ENCODE measurements at regions not wholly inside any gene's neighbourhood (a gene's known extent, or its start where the extent isn't known, plus 50 kb on each side); places are given as distances from the start of the nearest gene placed in this dataset.

GRCh38 chr16:14329727-14330350 lies 258.7 kb downstream of the MRTFB start:
- H3K9me3 ChIP-seq (ENCODE audit: control insufficient read depth in 2 of 2, low read length in 2 of 2) = no peaks in the 10 kb centered on the region
- Mint-ChIP-seq H3K9me3 (no peaks in the 10 kb centered on the region), H3K36me3 (no peaks in the 10 kb centered on the region), H3K4me1 (no peaks in the 10 kb centered on the region), H3K27me3 (peaks cover 9% of the 10 kb centered on the region), H3K4me3 (no peak overlapping the region), H3K27ac (no peak overlapping the region)
- no peak overlapping the region for H3K4me3 ChIP-seq (ENCODE audit: low read depth, low read length)
- H3K27ac ChIP-seq (ENCODE audit: insufficient read depth, low read length, poor library complexity, severe bottlenecking) = no peak overlapping the region
- H3K27me3 ChIP-seq (ENCODE audit: control insufficient read depth, insufficient read depth, low read length) = no peaks in the 10 kb centered on the region
- DNase-seq (no peak), ATAC-seq (ENCODE audit: low read depth in 2 of 2) (no peak)
- H3K4me1 ChIP-seq (ENCODE audit: control insufficient read depth, insufficient read depth, low read length, poor library complexity, severe bottlenecking) = no peaks in the 10 kb centered on the region
- no peaks in the 10 kb centered on the region for H3K36me3 ChIP-seq (ENCODE audit: control insufficient read depth, insufficient read depth, low read length)

- Mint-ChIP-seq H3K36me3 (no peaks in the 10 kb centered on the region), H3K27me3 (peaks cover 13% of the 10 kb centered on the region), H3K4me1 (no peaks in the 10 kb centered on the region), H3K27ac (no peak overlapping the region), H3K9me3 (no peaks in the 10 kb centered on the region), H3K4me3 (no peak overlapping the region)
- H3K36me3 ChIP-seq (ENCODE audit: control insufficient read depth, insufficient read depth, low read length) = no peaks in the 10 kb centered on the region
- H3K4me1 ChIP-seq (ENCODE audit: control insufficient read depth, insufficient read depth, low read length, poor library complexity, severe bottlenecking) = no peaks in the 10 kb centered on the region
- no peaks in the 10 kb centered on the region for H3K9me3 ChIP-seq (ENCODE audit: control insufficient read depth in 2 of 2, low read length in 2 of 2)
- DNase-seq (no peak), ATAC-seq (ENCODE audit: low read depth in 2 of 2) (no peak)
- H3K27ac ChIP-seq (ENCODE audit: insufficient read depth, low read length, poor library complexity, severe bottlenecking) = no peak overlapping the region
- H3K4me3 ChIP-seq (ENCODE audit: low read depth, low read length) = no peak overlapping the region
- H3K27me3 ChIP-seq (ENCODE audit: control insufficient read depth, insufficient read depth, low read length) = no peaks in the 10 kb centered on the region
Observed at GRCh38 chr16:14325502-14326401, 254.6 kb downstream of the MRTFB start.

- H3K27me3 Mint-ChIP-seq = peaks cover 9% of the 10 kb centered on the region
- H3K27me3 ChIP-seq (ENCODE audit: control insufficient read depth, insufficient read depth, low read length) = no peaks in the 10 kb centered on the region
- no peak overlapping the region for H3K27ac ChIP-seq (ENCODE audit: insufficient read depth, low read length, poor library complexity, severe bottlenecking)
- H3K27ac Mint-ChIP-seq = no peak overlapping the region
- no peak for DNase-seq
- no peak overlapping the region for H3K4me3 Mint-ChIP-seq
- no peaks in the 10 kb centered on the region for H3K9me3 Mint-ChIP-seq
- ATAC-seq (ENCODE audit: low read depth in 2 of 2) = no peak
- H3K36me3 ChIP-seq (ENCODE audit: control insufficient read depth, insufficient read depth, low read length) = no peaks in the 10 kb centered on the region
- H3K4me1 Mint-ChIP-seq = no peaks in the 10 kb centered on the region
- no peak overlapping the region for H3K4me3 ChIP-seq (ENCODE audit: low read depth, low read length)
- no peaks in the 10 kb centered on the region for H3K36me3 Mint-ChIP-seq
- no peaks in the 10 kb centered on the region for H3K9me3 ChIP-seq (ENCODE audit: control insufficient read depth in 2 of 2, low read length in 2 of 2)
- no peaks in the 10 kb centered on the region for H3K4me1 ChIP-seq (ENCODE audit: control insufficient read depth, insufficient read depth, low read length, poor library complexity, severe bottlenecking)
Observed at GRCh38 chr16:14324581-14324980, 253.5 kb downstream of the MRTFB start.

- Histone ChIP-seq H3K4me1 (ENCODE audit: control insufficient read depth, insufficient read depth, low read length, poor library complexity, severe bottlenecking) (no peaks in the 10 kb centered on the region), H3K9me3 (ENCODE audit: control insufficient read depth in 2 of 2, low read length in 2 of 2) (no peaks in the 10 kb centered on the region), H3K27me3 (ENCODE audit: control insufficient read depth, insufficient read depth, low read length) (no peaks in the 10 kb centered on the region), H3K27ac (ENCODE audit: insufficient read depth, low read length, poor library complexity, severe bottlenecking) (no peak overlapping the region), H3K36me3 (ENCODE audit: control insufficient read depth, insufficient read depth, low read length) (no peaks in the 10 kb centered on the region), H3K4me3 (ENCODE audit: low read depth, low read length) (no peak overlapping the region)
- H3K27me3 Mint-ChIP-seq = peaks cover 9% of the 10 kb centered on the region
- no peaks in the 10 kb centered on the region for H3K36me3 Mint-ChIP-seq
- no peaks in the 10 kb centered on the region for H3K4me1 Mint-ChIP-seq
- no peak overlapping the region for H3K4me3 Mint-ChIP-seq
- H3K9me3 Mint-ChIP-seq = no peaks in the 10 kb centered on the region
- H3K27ac Mint-ChIP-seq = no peak overlapping the region
- DNase-seq = no peak
- ATAC-seq (ENCODE audit: low read depth in 2 of 2) = no peak
Observed at GRCh38 chr16:14322186-14322585, 251.1 kb downstream of the MRTFB start.

- no peaks in the 10 kb centered on the region for H3K36me3 ChIP-seq (ENCODE audit: control insufficient read depth, insufficient read depth, low read length)
- Mint-ChIP-seq H3K27ac (no peak overlapping the region), H3K27me3 (peaks cover 9% of the 10 kb centered on the region), H3K4me1 (no peaks in the 10 kb centered on the region), H3K9me3 (no peaks in the 10 kb centered on the region), H3K36me3 (no peaks in the 10 kb centered on the region), H3K4me3 (no peak overlapping the region)
- H3K4me3 ChIP-seq (ENCODE audit: low read depth, low read length) = no peak overlapping the region
- H3K27ac ChIP-seq (ENCODE audit: insufficient read depth, low read length, poor library complexity, severe bottlenecking) = no peak overlapping the region
- no peak for DNase-seq
- no peaks in the 10 kb centered on the region for H3K27me3 ChIP-seq (ENCODE audit: control insufficient read depth, insufficient read depth, low read length)
- no peak for ATAC-seq (ENCODE audit: low read depth in 2 of 2)
- no peaks in the 10 kb centered on the region for H3K4me1 ChIP-seq (ENCODE audit: control insufficient read depth, insufficient read depth, low read length, poor library complexity, severe bottlenecking)
- H3K9me3 ChIP-seq (ENCODE audit: control insufficient read depth in 2 of 2, low read length in 2 of 2) = no peaks in the 10 kb centered on the region
Observed at GRCh38 chr16:14321542-14321941, 250.4 kb downstream of the MRTFB start.

- Mint-ChIP-seq H3K27me3 (peaks cover 4% of the 10 kb centered on the region), H3K27ac (no peak overlapping the region), H3K4me3 (no peak overlapping the region), H3K4me1 (no peaks in the 10 kb centered on the region), H3K9me3 (no peaks in the 10 kb centered on the region), H3K36me3 (no peaks in the 10 kb centered on the region)
- no peak for ATAC-seq (ENCODE audit: low read depth in 2 of 2)
- no peaks in the 10 kb centered on the region for H3K36me3 ChIP-seq (ENCODE audit: control insufficient read depth, insufficient read depth, low read length)
- H3K27me3 ChIP-seq (ENCODE audit: control insufficient read depth, insufficient read depth, low read length) = no peaks in the 10 kb centered on the region
- DNase-seq = no peak
- no peak overlapping the region for H3K4me3 ChIP-seq (ENCODE audit: low read depth, low read length)
- H3K4me1 ChIP-seq (ENCODE audit: control insufficient read depth, insufficient read depth, low read length, poor library complexity, severe bottlenecking) = no peaks in the 10 kb centered on the region
- no peaks in the 10 kb centered on the region for H3K9me3 ChIP-seq (ENCODE audit: control insufficient read depth in 2 of 2, low read length in 2 of 2)
- no peak overlapping the region for H3K27ac ChIP-seq (ENCODE audit: insufficient read depth, low read length, poor library complexity, severe bottlenecking)
Observed at GRCh38 chr16:14320406-14320805, 249.3 kb downstream of the MRTFB start.

Measured in CD4-positive, CD25-positive, alpha-beta regulatory T cell (primary cell).